Dermis microvascular lymphatic vessel endothelial cell (primary cell): ENCODE measurements at regions not wholly inside any gene's neighbourhood (a gene's known extent, or its start where the extent isn't known, plus 50 kb on each side); places are given as distances from the start of the nearest gene placed in this dataset.

Experiments
- DNase-seq, 2 donors: peaks; one replicate each; pipeline versions ENCODE4 v3.0.0 to v3.0.0-alpha.2; 2010; ENCODE audit warnings: low read depth in 2 of 2

GRCh38 chr14:49464885-49465284 lies 121.3 kb downstream of the RPS29 start:
- DNase-seq, result no peak

DNA sequence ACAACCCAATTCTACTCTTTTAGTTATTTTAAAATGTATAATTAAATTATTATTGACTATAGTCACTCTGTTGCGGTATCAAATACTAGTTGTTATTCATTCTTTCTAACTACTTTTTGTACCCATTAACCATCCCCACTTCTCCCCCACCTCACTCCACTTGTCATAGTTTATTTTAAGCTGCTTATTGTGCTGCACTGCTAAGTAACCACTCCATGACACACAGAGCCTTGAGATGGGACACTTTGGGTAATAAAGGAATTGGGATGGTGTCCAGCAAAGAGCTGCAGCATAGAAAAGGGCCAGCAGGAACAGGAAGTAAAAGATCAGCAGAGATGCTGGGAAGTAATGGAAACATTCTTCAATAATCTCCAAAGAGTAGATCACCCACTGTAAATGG lies 123.0 kb downstream of the RPS29 start:
- no peak for DNase-seq

- DNase-seq, result peak; percentile 66 to 83
Measured at GRCh38 chr14:49461529-49462401, 124.4 kb downstream of the RPS29 start.

DNA sequence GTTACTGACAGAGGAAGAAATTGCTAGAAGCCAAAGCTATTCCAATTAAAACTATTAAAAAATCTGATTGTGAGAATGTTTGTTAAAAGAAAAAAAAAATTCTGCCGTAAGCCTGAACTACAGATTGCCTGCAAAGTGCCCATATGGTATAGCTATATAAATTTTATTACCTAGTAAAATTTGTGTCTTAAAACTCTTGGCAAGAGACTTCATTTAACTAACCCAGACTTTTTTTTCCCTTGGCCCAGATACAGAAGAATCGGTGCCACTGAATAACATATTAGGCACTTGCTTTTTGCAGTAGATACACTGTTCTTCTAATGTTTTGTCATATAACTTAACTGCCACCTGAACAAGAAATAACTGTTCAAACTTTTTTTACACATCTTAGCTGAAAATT lies 125.5 kb downstream of the RPS29 start:
- no peak for DNase-seq

DNA sequence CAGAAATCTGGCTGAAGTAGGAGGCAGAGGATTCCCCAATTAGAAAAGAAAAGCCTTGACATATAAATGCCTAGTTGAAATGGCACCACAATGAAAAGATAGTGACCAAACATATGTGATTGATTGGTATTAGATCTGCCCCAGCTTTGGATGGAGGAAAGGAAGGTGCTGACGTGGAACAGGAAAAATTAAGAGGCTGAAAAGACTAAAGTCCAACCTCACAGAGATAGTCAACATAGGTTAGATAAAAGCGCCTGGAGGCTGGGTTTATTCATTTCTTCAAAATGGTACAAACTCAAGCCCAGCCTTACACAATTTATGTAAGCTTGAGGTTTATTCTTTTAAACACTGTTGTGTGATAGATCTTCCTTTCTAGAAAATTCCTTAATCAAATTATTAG lies 129.6 kb downstream of the RPS29 start:
- DNase-seq, result no peak

DNA sequence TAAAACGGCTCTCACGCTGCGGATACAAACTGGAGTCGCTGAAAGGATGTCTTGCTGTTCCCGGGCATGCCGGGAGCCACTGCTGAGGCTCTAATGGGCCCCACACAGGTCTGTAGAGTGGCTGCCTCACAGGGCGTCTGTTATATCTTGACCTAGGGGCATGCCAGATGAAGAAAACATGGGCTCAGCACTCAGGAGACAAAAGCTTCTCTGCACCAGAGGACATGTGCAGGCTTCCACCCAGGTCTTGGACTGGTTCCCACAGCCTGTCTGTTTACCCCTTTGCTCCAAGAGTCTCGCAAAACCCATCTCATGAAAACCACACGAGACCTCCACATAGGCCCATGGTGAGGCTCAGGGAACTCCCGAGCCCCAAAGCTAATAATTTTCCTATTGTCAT lies 134.2 kb downstream of the RPS29 start:
- no peak for DNase-seq

GRCh38 chr14:49449749-49450148 lies 136.4 kb downstream of the RPS29 start:
- DNase-seq, result no peak

- DNase-seq, result no peak
Measured at GRCh38 chr14:49447540-49448107, 138.6 kb downstream of the RPS29 start.

DNA sequence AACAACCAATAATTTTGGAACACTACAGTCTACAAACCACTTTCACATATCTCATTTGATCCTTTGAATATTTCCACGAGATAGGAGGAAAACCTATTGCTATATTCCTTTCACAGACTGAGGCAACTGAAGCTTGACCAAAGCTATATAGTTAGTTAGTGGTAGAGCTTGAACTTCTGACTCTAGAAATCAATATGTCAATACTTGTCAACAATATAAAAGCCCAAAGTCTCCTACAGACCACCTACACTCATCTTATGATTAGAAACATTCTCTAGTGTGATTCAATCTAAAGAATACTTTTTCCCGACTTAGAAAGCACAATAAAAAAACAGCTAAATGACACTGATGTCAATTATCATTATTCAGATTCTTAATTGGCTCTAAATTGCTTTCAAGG lies 139.4 kb downstream of the RPS29 start:
- DNase-seq, result no peak

DNA sequence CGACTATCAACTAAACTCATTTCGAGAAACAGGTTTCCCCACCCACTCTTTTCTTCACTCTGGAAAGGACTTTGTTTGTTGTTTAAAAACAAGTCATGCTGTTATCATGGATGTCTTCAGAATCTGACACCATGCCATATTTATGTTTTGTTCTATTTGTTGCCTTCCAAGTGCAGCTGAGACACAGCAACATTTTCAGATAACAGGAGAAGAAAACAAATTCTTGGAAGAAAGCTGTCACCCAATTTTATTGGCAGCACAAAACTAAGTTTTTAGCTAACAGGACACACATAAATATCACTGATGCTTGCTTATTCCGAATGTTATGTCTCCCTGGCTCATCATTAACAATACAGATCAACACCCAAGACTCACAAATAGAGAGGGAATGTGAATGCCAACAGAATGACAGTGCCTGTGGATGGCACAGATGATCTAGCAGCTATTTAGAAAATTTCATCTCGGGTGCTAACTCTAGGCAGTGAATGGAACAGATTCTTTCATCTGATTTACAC lies 147.9 kb downstream of the RPS29 start:
- no peak for DNase-seq

DNA sequence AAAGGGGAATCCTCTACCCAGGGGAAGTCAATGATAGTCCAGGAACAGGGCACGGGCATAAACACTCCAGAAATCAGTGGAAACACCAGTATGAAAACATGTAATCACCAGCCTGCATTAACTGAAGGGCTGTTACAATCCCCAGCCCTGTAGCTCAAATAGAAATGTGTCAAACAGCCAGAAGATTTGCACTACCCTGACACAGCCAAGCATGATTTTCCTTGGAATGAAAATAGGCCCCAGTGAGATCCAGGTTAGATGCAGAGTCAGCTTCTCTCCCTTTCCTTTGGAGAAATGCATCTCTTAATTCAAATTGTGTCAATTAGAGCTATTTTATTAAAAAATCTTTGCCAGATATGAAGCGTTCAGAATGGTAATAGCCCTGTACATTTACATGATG lies 158.1 kb downstream of the RPS29 start:
- no peak for DNase-seq

DNA sequence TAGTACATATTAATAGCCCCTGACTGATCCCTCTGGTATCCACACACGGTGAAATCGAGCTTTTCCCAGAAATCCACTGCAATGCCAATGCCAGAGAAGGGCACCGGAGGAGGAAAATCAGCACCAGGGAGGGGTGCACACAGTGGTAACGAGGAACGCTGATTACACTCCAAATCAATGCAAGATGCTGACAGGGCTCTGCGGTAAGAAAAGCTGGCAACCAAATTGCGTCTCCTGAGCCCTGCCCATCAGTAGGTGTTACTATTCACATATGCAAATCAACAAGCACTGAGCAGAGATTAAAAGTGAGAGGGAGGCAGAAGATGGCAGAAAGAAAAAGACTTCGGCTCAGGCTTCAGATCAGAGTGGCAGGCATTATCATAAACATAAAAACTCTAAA lies 159.1 kb downstream of the RPS29 start:
- no peak for DNase-seq

GRCh38 chr14:49425921-49426320 lies 160.3 kb downstream of the RPS29 start:
- no peak for DNase-seq

- no peak for DNase-seq
Measured at GRCh38 chr14:49424436-49425331, 161.5 kb downstream of the RPS29 start.

DNA sequence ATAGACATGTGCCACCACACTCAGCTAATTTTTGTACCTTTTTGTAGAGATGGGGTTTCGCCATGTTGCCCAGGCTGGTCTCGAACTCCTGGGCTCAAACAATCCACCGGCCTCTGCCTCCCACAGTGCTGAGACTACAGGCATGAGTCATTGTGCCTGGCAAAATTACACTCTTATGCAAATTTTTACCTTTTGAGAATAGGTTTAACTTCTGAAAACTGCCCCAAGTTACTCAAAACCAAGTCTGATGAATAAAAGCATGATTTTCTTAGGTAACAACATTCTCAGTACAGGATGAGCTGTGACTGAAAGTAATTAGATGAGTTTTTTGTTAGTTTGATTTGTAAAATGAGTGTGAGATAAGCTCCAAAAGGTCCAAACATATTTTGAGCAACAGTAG lies 166.0 kb downstream of the RPS29 start:
- no peak for DNase-seq

- DNase-seq, result no peak
Measured at GRCh38 chr14:49418789-49419188, 167.4 kb downstream of the RPS29 start.

GRCh38 chr14:49417790-49418189 lies 168.4 kb downstream of the RPS29 start:
- no peak for DNase-seq

- DNase-seq, result no peak
Measured at GRCh38 chr14:49408187-49408933, 177.8 kb downstream of the RPS29 start.

DNA sequence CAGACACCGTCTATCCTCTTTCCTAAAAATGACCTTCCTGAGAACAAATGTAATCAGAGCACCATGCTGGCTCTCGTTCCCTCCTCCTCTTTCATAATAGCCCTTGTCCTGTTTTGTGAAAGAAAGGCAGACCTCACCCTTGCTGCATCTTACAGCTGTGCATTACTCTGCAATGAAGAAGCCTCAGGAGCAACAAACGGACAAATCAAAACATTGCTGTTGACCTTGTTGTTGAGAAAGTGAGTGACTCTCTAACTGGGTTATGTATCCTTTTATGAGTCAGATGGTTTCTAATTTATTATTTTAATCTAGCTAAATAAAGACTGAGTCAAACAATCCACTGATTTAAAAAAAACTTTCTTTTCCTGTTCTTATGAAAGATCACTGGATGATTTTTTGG lies 180.9 kb downstream of the RPS29 start:
- no peak for DNase-seq

- no peak for DNase-seq
Measured at GRCh38 chr14:49401373-49401772, 184.8 kb downstream of the RPS29 start.

DNA sequence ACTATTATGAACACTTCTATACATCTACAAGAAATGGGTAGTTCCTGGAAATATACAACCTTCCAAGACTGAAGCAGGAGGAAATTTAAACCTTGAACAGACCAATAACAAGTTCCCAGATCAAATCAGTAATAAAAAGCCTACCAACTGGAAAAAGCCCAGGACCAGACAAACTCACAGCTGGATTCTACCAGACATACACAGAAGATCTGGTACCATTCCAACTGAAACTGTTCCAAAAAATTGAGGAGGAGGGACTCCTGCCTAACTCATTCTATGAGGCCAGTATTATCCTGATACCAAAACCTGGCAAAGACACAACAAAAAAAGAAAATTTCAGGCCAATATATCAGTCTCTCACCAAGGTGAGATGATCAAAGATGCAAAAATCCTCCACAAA lies 189.4 kb downstream of the RPS29 start:
- DNase-seq, result no peak
